CD4-positive, alpha-beta T cell (primary cell): ENCODE measurements at regions not wholly inside any gene's neighbourhood (a gene's known extent, or its start where the extent isn't known, plus 50 kb on each side); places are given as distances from the start of the nearest gene placed in this dataset.

ENCODE experiments used
- ATAC-seq: fragments of 200-7000 bp; cut with Tn5 transposase; one replicate; pipeline ENCODE4 v1.10.0; 2022; ENCODE audit warnings: mild to moderate bottlenecking; ENCODE audit not compliant: poor library complexity
- CTCF ChIA-PET: fragments of 350-600 bp; sonication (Branson Sonifier 250); formaldehyde crosslinking; loops from one replicate; lab custom pipeline; 2021; ENCODE audit warnings: antibody characterized with exemption, inconsistent platforms; lab: Charles Lee
- POLR2A ChIA-PET: fragments of 350-600 bp; sonication (Branson Sonifier 250); formaldehyde crosslinking; loops from one replicate; lab custom pipeline; 2021; ENCODE audit warnings: antibody characterized with exemption, inconsistent platforms; lab: Charles Lee
- DNase-seq, 14 experiments: peaks; one replicate each; pipeline ENCODE4 v3.0.0-alpha.2; 2013 to 2020; ENCODE audit warnings: mixed read lengths in 2 of 14
- H3K27ac ChIP-seq, 2 donors: one replicate each; pipeline versions ENCODE4 v1.5.1 to v1.7.0; 2013; ENCODE audit warnings: low read length in 2 of 2, low read depth in 1 of 2, mild to moderate bottlenecking in 1 of 2
- H3K27me3 ChIP-seq, 2 experiments: 1 replicate in 1 of 2; 2 replicates in 1 of 2; pipeline versions ENCODE4 v1.6.1 to v1.7.0; 2013; ENCODE audit warnings: low read length in 2 of 2, control low read depth in 1 of 2, mild to moderate bottlenecking in 1 of 2, moderate library complexity in 1 of 2; ENCODE audit not compliant: insufficient read depth in 2 of 2, control insufficient read depth in 1 of 2
- H3K36me3 ChIP-seq: one replicate; pipeline ENCODE4 v1.6.1; 2013; ENCODE audit warnings: low read length, control low read depth; ENCODE audit not compliant: insufficient read depth
- H3K4me1 ChIP-seq: one replicate; pipeline ENCODE4 v1.6.1; 2013; ENCODE audit warnings: low read length, control low read depth; ENCODE audit not compliant: insufficient read depth
- H3K4me3 ChIP-seq: one replicate; pipeline ENCODE4 v1.5.1; 2013; ENCODE audit warnings: mild to moderate bottlenecking, low read length, moderate library complexity
- H3K9me3 ChIP-seq, 2 experiments: 1 replicate in 1 of 2; 2 replicates in 1 of 2; pipeline versions ENCODE4 v1.6.1 to v1.7.0; 2013; ENCODE audit warnings: low read length in 2 of 2, mild to moderate bottlenecking in 2 of 2, control low read depth in 1 of 2, moderate library complexity in 1 of 2; ENCODE audit not compliant: control insufficient read depth in 1 of 2, insufficient read depth in 1 of 2
- H3K27ac Mint-ChIP-seq: one replicate; pipeline ENCODE4 v1.8.0; 2020; ENCODE audit warnings: mixed read lengths
- H3K27me3 Mint-ChIP-seq: one replicate; pipeline ENCODE4 v1.8.0; 2021; ENCODE audit warnings: mixed read lengths
- H3K36me3 Mint-ChIP-seq: one replicate; pipeline ENCODE4 v1.8.0; 2021; ENCODE audit warnings: low read depth, mixed read lengths
- H3K4me1 Mint-ChIP-seq: one replicate; pipeline ENCODE4 v1.8.0; 2021; ENCODE audit warnings: low read depth, mixed read lengths
- H3K4me3 Mint-ChIP-seq: one replicate; pipeline ENCODE4 v1.8.0; 2020; ENCODE audit warnings: mild to moderate bottlenecking, mixed read lengths
- H3K9me3 Mint-ChIP-seq: one replicate; pipeline ENCODE4 v1.8.0; 2020; ENCODE audit warnings: mixed read lengths
- intact Hi-C, 2 experiments: fragments of 100-400 bp; cut with DNase I in 1 of 2; cut with micrococcal nuclease in 1 of 2; formaldehyde crosslinking; loops; one replicate each; pipeline versions ENCODE4 v1.15.1 to v1.9.0; 2023 to 2025; cut with DNase I, micrococcal nuclease
- TF ChIP-seq, protein P1 (sequence below): fragments of 200-600 bp; IDR thresholded peaks from one replicate; pipeline ENCODE4 v1.8.0; 2022; ENCODE audit warnings: antibody characterized with exemption, mild to moderate bottlenecking

DNA sequence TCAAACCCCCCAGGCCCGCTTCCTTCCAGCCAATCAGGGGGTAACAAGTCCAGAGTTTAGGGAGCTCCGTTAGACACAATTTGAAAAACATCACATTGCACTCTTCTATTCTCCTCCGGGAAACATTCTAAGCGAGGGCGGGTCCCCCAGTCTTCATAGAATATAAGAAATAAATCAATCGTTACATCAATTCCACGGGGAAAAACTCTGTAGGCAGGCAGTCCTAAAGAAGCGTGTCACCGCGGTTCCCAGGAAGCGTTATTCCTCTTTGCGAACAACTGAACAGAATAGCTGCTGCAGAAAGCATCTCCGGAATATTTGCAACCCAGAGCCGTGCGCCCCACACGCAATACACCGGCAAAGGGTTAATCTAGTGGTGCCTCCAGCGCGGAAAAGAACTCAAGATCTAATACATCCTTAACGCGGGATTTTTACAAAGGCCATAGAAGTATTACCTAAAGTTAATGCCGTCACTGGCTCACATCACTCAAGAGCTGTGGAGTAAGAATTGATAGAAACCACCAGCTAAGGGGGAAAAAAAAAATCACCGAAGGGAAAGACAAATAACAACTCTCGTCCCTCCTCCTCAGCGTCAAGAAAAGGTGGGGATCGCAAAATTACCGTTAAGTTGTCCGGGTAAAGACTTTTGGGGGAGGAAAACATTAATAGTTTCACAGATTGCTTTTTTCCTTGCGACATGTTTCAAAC is 65.1 kb downstream of the KCNRG start:
- Histone ChIP-seq H3K9me3 (no peaks in the 10 kb centered on the region), H3K27ac (peak overlapping the region; percentile 74 to 77), H3K4me3 (peak overlapping the region; percentile 78), H3K36me3 (no peaks in the 10 kb centered on the region), H3K4me1 (peaks cover 29% of the 10 kb centered on the region), H3K27me3 (no peaks in the 10 kb centered on the region)
- Mint-ChIP-seq H3K27ac (peak overlapping the region; percentile 91), H3K4me1 (peaks cover 57% of the 10 kb centered on the region), H3K36me3 (peaks cover 27% of the 10 kb centered on the region), H3K9me3 (no peaks in the 10 kb centered on the region), H3K27me3 (peaks cover 35% of the 10 kb centered on the region), H3K4me3 (peak overlapping the region; percentile 98)
- POLR2A ChIA-PET: interaction anchor here (0.6 to 11.6 kb wide), 22 partner anchors 8 to 830 kb away, joined by 3 to 498 read pairs (median 4); partner anchors contain the start of genes KPNA3, RNASEH2B, SPRYD7 and TRIM13
- intact Hi-C loops: loop anchor here (1.0 to 10.0 kb wide), 5 partner anchors 48 to 454 kb away; partner anchors contain the start of gene TRIM13 (in 1 of the 2)
- ATAC-seq (peak; percentile 9), DNase-seq (peak in 11 of 14 experiments; percentile 1 to 84 (median 21))
- CTCF ChIA-PET: interaction anchor here (0.8 to 9.8 kb wide), 3 partner anchors 46 to 104 kb away, joined by 4 to 57 read pairs (median 17); partner anchors contain the start of gene TRIM13
- TF ChIP-seq, protein P1, sequence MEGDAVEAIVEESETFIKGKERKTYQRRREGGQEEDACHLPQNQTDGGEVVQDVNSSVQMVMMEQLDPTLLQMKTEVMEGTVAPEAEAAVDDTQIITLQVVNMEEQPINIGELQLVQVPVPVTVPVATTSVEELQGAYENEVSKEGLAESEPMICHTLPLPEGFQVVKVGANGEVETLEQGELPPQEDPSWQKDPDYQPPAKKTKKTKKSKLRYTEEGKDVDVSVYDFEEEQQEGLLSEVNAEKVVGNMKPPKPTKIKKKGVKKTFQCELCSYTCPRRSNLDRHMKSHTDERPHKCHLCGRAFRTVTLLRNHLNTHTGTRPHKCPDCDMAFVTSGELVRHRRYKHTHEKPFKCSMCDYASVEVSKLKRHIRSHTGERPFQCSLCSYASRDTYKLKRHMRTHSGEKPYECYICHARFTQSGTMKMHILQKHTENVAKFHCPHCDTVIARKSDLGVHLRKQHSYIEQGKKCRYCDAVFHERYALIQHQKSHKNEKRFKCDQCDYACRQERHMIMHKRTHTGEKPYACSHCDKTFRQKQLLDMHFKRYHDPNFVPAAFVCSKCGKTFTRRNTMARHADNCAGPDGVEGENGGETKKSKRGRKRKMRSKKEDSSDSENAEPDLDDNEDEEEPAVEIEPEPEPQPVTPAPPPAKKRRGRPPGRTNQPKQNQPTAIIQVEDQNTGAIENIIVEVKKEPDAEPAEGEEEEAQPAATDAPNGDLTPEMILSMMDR: no peak

DNA sequence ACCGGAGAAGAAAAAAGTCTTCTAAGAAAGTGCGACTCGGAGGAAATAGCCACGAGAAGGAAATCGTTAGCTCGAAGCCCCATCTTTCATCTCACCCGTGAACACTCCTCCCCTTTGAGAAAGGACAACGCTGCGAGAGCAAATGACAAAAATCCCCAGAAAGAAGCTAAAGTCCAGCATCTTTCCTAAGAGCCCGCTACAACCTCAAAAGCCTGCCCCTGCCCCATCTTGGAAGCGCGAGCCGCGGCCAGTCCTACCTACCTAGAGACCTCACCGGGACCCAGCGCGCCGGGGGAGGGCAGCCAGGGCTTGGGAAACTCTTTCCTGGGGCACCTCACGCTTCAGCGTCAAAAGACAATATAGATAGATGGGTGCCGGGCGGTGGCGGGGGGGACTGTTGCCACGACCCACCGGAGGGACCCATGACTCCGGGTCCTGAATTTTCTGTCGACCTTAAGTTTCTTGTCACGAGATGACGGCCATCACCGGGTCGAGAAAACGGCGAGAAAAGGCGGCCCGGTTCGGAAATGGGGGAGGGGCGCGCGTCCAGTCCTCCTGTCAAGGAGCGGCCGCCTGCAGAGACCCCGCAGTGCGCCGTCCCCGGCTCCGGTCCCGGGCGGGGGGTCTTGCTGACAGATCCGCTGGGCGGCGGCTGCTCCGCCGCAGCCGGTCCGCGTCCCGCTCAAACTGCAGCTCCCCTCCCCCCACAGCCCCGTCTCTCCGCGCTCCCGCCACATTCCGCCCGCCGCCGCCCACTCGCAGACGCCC is 65.9 kb downstream of the KCNRG start:
- Histone ChIP-seq H3K36me3 (no peaks in the 10 kb centered on the region), H3K27me3 (no peaks in the 10 kb centered on the region), H3K27ac (peak overlapping the region; percentile 74 to 77), H3K4me1 (peaks cover 27% of the 10 kb centered on the region), H3K4me3 (peak overlapping the region; percentile 78), H3K9me3 (no peaks in the 10 kb centered on the region)
- ATAC-seq (peak; percentile 1), DNase-seq (peak; percentile 12 to 73 (median 32))
- intact Hi-C loops: loop anchor here (1.0 to 10.0 kb wide), 5 partner anchors 47 to 454 kb away; partner anchors contain the start of gene TRIM13 (in 1 of the 2)
- TF ChIP-seq, protein P1: no peak
- ChIA-PET POLR2A (interaction anchor here (0.6 to 11.6 kb wide), 25 partner anchors 9 to 829 kb away, joined by 3 to 498 read pairs (median 4); partner anchors contain the start of genes KPNA3, RNASEH2B, SPRYD7 and TRIM13), CTCF (interaction anchor here (0.8 to 9.8 kb wide), 5 partner anchors 43 to 831 kb away, joined by 4 to 57 read pairs (median 9); partner anchors contain the start of gene TRIM13)
- peak overlapping the region; percentile 91 for H3K27ac Mint-ChIP-seq
- peak overlapping the region; percentile 98 for H3K4me3 Mint-ChIP-seq
- peaks cover 52% of the 10 kb centered on the region for H3K4me1 Mint-ChIP-seq
- no peaks in the 10 kb centered on the region for H3K9me3 Mint-ChIP-seq
- peaks cover 28% of the 10 kb centered on the region for H3K27me3 Mint-ChIP-seq
- H3K36me3 Mint-ChIP-seq: peaks cover 27% of the 10 kb centered on the region
